ENCODE measurements at regions not wholly inside any gene's neighbourhood (a gene's known extent, or its start where the extent isn't known, plus 50 kb on each side); places are given as distances from the start of the nearest gene placed in this dataset.

DNA sequence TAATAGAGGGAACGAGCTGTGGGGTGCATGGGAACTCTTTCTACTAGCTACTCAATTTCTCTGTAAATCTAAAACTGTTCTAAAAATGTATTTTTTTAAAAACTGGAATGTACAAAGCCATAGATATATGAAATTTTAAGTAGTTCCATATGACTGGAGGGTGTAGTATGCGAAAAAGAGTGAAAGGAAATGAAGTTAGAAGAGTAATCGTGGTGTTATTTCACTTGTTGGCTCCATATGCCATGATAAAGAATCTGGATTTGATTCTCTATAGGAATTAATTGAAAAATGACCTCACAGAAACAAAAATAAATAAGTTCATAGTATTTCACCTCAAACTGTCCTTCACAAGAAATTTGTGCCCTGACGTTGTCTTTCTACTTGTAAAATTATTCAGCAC is 500.2 kb downstream of the TENT5A start:
- TF ChIP-seq, protein P1, sequence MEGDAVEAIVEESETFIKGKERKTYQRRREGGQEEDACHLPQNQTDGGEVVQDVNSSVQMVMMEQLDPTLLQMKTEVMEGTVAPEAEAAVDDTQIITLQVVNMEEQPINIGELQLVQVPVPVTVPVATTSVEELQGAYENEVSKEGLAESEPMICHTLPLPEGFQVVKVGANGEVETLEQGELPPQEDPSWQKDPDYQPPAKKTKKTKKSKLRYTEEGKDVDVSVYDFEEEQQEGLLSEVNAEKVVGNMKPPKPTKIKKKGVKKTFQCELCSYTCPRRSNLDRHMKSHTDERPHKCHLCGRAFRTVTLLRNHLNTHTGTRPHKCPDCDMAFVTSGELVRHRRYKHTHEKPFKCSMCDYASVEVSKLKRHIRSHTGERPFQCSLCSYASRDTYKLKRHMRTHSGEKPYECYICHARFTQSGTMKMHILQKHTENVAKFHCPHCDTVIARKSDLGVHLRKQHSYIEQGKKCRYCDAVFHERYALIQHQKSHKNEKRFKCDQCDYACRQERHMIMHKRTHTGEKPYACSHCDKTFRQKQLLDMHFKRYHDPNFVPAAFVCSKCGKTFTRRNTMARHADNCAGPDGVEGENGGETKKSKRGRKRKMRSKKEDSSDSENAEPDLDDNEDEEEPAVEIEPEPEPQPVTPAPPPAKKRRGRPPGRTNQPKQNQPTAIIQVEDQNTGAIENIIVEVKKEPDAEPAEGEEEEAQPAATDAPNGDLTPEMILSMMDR (IDR thresholded peaks at IDR 0.05; ENCODE audit: unreplicated experiment), result no peak
- Mint-ChIP-seq H3K27me3 (ENCODE audit: unreplicated experiment) (no peaks in the 10 kb centered on the region), H3K4me3 (ENCODE audit: low read depth, unreplicated experiment) (no peak overlapping the region), H3K4me1 (ENCODE audit: low read depth, unreplicated experiment) (no peaks in the 10 kb centered on the region), H3K27ac (ENCODE audit: unreplicated experiment) (no peak overlapping the region), H3K9me3 (ENCODE audit: low read depth, unreplicated experiment) (peaks cover 5% of the 10 kb centered on the region), H3K36me3 (ENCODE audit: insufficient read depth, unreplicated experiment) (no peaks in the 10 kb centered on the region)
- intact Hi-C loops (cut with micrococcal nuclease; ENCODE audit: unreplicated experiment), result no loop called here
- no peak for DNase-seq
- BruUV-seq (replicated peaks), result no TSS peak
- CTCF ChIA-PET, result no interaction called here

- TF ChIP-seq, protein P1 (IDR thresholded peaks at IDR 0.05; ENCODE audit: unreplicated experiment), result no peak
- Mint-ChIP-seq H3K27ac (ENCODE audit: unreplicated experiment) (no peak overlapping the region), H3K27me3 (ENCODE audit: unreplicated experiment) (no peaks in the 10 kb centered on the region), H3K4me3 (ENCODE audit: low read depth, unreplicated experiment) (no peak overlapping the region), H3K36me3 (ENCODE audit: insufficient read depth, unreplicated experiment) (no peaks in the 10 kb centered on the region), H3K4me1 (ENCODE audit: low read depth, unreplicated experiment) (no peaks in the 10 kb centered on the region), H3K9me3 (ENCODE audit: low read depth, unreplicated experiment) (no peaks in the 10 kb centered on the region)
- no peak for DNase-seq
- CTCF ChIA-PET, result no interaction called here
- intact Hi-C loops (cut with micrococcal nuclease; ENCODE audit: unreplicated experiment), result loop anchor here (10.0 kb wide), 1 partner anchor 219 kb away; no protein-coding TSS in a partner anchor
- BruUV-seq (replicated peaks), result no TSS peak
These were observed 506.3 kb downstream of the TENT5A start for GRCh38 chr6:81246200-81246599.

GRCh38 chr6:81242624-81243023 is 509.9 kb downstream of the TENT5A start:
- Mint-ChIP-seq H3K27me3 (ENCODE audit: unreplicated experiment) (no peaks in the 10 kb centered on the region), H3K4me1 (ENCODE audit: low read depth, unreplicated experiment) (no peaks in the 10 kb centered on the region), H3K36me3 (ENCODE audit: insufficient read depth, unreplicated experiment) (no peaks in the 10 kb centered on the region), H3K27ac (ENCODE audit: unreplicated experiment) (no peak overlapping the region), H3K4me3 (ENCODE audit: low read depth, unreplicated experiment) (no peak overlapping the region), H3K9me3 (ENCODE audit: low read depth, unreplicated experiment) (no peaks in the 10 kb centered on the region)
- intact Hi-C loops (cut with micrococcal nuclease; ENCODE audit: unreplicated experiment), result loop anchor here (5.0 to 10.0 kb wide), 4 partner anchors 222 to 800 kb away; partner anchors contain the start of gene TENT5A
- CTCF ChIA-PET, result no interaction called here
- no TSS peak for BruUV-seq (replicated peaks)
- DNase-seq, result no peak
- TF ChIP-seq, protein P1 (IDR thresholded peaks at IDR 0.05; ENCODE audit: unreplicated experiment), result no peak

DNA sequence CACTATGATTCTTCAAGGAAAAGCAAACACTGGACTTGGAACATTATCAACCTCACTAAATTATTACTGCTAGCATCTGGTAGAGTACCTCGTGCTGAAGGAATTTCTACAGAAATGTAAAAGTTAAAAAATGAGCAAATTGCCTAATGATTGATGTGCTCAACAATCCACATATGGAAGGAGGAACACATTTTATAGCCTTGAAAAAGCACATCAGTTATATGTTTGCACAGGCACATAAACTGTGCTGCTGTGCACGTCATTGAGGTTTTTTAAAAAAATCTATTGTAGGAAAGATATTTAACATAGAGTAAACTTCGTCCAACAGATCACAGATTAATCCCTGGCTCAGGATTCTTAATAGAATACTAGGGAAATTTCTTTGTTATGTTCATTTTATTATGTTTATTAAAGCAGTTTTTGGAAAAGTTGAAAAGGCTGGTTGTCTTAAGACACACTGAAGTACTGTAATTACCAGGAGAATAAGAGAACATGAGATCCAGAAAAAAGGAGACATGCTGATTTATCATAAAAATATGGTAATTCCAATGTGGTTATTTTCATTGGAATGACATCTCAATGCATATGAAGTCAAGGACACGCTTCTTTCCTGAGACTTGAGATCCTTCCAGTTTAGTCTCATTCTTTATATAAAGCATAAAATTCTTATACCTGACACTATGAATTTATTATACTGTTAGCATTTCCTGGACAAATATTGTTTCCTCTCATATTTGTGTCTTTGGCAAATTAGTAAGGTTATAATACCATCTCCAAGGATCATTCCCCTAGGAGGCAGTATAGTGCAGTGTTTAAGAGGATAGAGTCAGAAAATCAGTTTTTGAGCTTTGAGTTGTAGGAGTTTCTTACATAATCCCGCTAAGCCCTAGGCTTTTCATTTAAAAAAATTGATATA is 511.1 kb downstream of the TENT5A start:
- H3K4me3 Mint-ChIP-seq (ENCODE audit: low read depth, unreplicated experiment), result no peak overlapping the region
- no TSS peak for BruUV-seq (replicated peaks)
- CTCF ChIA-PET, result interaction anchor here (1.0 kb wide), 1 partner anchor 512 kb away, joined by 3 read pairs; no protein-coding TSS in a partner anchor
- H3K27me3 Mint-ChIP-seq (ENCODE audit: unreplicated experiment), result no peaks in the 10 kb centered on the region
- no peaks in the 10 kb centered on the region for H3K4me1 Mint-ChIP-seq (ENCODE audit: low read depth, unreplicated experiment)
- intact Hi-C loops (cut with micrococcal nuclease; ENCODE audit: unreplicated experiment), result loop anchor here (5.0 to 10.0 kb wide), 4 partner anchors 223 to 801 kb away; partner anchors contain the start of gene TENT5A
- no peaks in the 10 kb centered on the region for H3K36me3 Mint-ChIP-seq (ENCODE audit: insufficient read depth, unreplicated experiment)
- TF ChIP-seq, protein P1 (IDR thresholded peaks at IDR 0.05; ENCODE audit: unreplicated experiment), result peak; percentile 10
- no peak for DNase-seq
- H3K27ac Mint-ChIP-seq (ENCODE audit: unreplicated experiment), result no peak overlapping the region
- no peaks in the 10 kb centered on the region for H3K9me3 Mint-ChIP-seq (ENCODE audit: low read depth, unreplicated experiment)

All from Calu3 (cell line).